H1 (cell line): ENCODE measurements at regions not wholly inside any gene's neighbourhood (a gene's known extent, or its start where the extent isn't known, plus 50 kb on each side); places are given as distances from the start of the nearest gene placed in this dataset.
"Not testable (repeated sequence)": the region's sequence is repeated elsewhere in the genome, so short reads cannot be mapped to it uniquely, and the experiment has no call there.

Experiments used
- CBX5 ChIP-seq: fragments of 300-800, 300-1000 bp; sonication (generic); IDR thresholded peaks from 2 replicates; pipeline ENCODE4 v1.7.1; 2016; ENCODE audit warnings: antibody characterized with exemption, low read length, low read depth
- CREB1 ChIP-seq: IDR thresholded peaks from 2 replicates; pipeline ENCODE4 v1.6.1; 2012; ENCODE audit warnings: inconsistent platforms
- CTCF ChIP-seq, 3 experiments: IDR thresholded peaks; 1 replicate in 2 of 3; 2 replicates in 1 of 3; pipeline versions ENCODE4 v1.5.1 to v1.6.1; 2011; ENCODE audit warnings: low read length in 3 of 3, mild to moderate bottlenecking in 3 of 3, inconsistent platforms in 2 of 3, low read depth in 1 of 3, moderate library complexity in 1 of 3; ENCODE audit not compliant: insufficient read depth in 1 of 3; ENCODE audit errors: control extremely low read depth in 1 of 3
- MAFK ChIP-seq: IDR thresholded peaks from 2 replicates; pipeline ENCODE4 v1.6.1; 2012; ENCODE audit warnings: low read depth, mild to moderate bottlenecking, improper control_type of control experiment, low read length

DNA sequence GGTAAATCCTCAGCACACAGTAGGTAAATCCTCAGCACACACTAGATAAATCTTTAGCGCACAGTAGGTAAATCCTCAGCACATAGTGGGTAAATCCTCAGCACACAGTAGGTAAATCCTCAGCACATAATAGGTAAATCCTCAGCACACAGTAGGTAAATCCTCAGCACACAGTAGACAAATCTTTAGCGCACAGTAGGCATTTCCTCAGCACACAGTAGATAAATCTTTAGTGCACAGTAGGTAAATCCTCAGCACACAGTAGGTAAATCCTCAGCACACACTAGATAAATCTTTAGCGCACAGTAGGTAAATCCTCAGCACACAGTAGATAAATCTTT is 102.0 kb downstream of the MICALL2 start:
- not testable (repeated sequence) for TF ChIP-seq MAFK; CTCF (IDR thresholded peaks at IDR 0.05; ENCODE audit: control extremely low read depth in 1 of 3, insufficient read depth in 1 of 3, low read depth in 1 of 3, low read length in 3 of 3); CBX5; CREB1
